SHP77 (cell line): ENCODE measurements at regions not wholly inside any gene's neighbourhood (a gene's known extent, or its start where the extent isn't known, plus 50 kb on each side); places are given as distances from the start of the nearest gene placed in this dataset.
"Not testable (repeated sequence)": the region's sequence is repeated elsewhere in the genome, so short reads cannot be mapped to it uniquely, and the experiment has no call there.

Experiments used
- DNase-seq, 2 experiments: peaks; one replicate each; lab custom pipeline; 2025; lab: John Stamatoyannopoulos, UW

DNA sequence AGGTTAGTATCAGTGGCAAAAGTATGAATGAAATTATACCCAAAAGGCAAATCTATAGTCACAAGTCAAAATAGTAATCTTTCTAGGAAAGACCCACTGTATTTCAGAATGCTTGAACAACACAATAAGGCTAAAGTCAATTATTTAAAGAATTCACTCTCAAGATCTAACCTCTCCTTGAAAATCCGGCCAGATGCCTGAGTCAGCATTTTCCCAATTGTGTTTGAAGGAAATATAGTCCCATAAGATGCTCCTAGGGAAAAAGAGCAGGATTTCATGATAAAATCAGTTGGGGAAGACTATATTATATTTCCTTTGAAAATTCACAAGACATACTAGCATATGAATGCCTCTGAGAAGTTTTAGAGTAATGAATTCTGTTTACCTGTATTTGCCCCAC is 1075.0 kb downstream of the GRM8 start:
- DNase-seq = no peak

DNA sequence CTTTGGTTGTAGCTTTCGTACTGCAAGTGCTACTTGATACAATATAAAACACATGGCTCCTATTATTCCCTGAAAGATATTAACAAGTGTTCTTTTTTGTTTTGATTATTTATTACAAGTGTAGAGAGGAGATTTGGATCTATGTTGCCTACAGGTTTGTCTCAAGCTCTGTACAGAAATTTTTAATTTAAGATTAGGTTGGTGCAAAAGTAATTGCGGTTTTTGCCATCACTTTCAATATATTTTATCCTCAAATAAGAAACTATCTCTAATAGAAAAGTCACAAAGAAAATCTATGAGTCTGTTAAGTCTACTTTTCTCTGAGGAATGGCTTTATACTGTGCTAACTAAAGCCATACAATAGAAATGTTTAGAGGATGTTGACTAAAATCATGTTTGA is 1086.1 kb downstream of the GRM8 start:
- no peak for DNase-seq

DNA sequence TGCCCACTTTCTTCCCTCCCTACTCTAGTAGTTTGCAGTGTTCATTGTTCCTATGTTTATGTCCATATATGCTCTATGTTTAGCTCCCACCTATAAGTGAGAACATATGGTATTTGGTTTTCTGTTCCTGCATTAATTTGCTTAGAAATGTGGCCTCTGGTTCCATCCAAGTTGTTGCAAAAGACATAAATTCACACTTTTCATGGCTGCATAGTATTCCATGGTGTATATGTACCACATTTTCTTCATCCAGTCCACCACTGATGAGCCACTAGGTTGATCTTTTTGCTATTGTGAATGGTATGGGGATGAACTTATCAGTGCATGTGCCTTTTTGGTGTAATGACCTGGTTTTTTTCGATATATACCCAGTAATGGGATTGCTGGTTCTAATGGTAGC is 1089.1 kb downstream of the GRM8 start:
- no peak for DNase-seq

DNA sequence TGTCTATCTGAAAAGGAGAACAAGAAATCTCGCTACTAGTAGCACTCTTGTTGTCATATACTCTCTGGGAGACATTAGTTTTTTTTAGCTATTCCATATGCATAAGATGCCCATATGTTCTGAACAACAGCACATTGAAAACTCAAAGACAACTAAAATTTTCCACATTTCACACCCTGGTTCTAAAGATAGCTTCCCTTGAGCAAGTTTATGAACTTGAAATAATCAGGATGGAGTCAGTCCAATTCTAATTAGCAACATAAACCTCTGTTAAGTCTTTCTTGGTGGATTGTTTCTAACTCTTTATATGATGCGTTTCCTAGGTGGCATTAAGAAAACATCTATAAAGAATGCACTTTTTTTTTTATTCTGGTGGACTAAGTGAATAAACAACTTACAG is 1095.3 kb downstream of the GRM8 start:
- DNase-seq = no peak

DNA sequence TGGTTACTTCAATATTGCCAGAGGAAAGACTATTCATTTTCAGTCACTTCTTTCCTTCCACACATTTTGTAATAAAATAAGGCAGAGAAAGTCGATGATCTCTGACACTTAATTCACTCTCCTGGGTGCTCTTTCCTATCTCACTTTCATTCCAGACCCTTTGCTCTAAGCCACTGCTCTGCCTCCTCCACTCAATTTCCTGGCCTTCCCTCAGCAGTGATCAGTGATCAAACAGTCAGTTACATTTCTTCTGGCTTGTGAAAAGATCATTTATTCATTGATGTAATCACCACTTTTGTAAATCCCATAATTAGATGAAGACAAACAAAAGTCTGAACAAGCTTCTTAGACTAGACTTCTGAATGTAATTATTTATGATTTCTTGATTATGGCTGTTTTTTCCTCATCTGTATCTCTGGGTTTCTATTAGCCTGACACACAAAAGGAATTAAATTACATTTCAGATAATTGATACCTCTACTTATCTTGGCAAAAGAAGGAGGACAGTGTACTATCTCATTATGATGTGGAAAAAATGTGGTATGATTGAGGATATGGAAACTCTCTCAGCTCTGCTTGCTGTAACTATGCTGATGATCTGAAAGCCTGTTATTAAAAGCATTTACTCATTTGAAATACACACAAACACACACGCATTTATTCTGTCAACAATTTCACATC is 1102.3 kb downstream of the GRM8 start:
- no peak for DNase-seq

DNA sequence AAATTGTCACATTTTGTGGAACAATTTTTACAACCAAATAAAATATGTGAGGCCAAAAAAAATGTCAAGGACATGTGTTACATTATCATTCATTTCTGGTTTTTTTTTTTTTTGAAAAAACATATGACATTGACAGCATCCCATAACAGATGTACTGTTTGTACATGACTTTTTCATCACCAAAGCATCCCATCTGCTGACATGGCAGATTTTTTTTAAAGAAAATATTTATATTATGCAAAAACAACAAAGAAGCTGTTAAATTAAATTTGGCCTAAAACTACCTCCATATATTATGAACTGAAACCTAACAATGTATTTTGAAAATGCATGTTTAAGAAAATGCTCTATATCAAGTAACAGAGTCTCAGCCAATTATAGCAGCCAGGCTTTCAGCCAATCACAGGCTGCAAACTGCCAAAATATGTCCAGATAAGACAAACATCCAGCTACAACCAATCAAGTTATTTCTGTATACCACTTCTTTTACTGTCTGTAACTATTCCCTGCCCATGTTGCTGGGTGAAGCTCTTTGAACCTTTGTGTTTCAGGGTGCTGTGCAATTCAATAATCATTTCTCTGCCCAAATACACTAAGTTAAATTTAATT is 1111.8 kb downstream of the GRM8 start:
- no peak for DNase-seq

DNA sequence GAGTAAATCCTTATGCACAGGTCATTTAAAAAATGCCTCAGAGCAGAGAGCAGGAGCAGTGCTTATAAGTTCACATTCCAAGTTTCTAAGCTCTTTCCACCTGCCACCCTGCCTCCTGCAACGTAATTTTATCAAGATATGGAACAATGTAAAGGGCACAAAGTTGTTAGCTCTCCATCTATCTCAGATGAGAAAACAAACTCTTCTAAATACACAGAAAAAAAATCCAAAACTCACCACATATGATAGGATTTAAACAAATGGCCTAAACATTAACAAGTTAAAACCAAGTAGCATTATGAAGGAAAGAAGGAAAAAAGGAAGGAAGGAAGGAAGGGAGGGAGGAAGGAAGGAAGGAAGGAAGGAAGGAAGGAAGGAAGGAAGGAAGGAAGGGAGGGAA is 1132.8 kb downstream of the GRM8 start:
- DNase-seq = no peak

DNA sequence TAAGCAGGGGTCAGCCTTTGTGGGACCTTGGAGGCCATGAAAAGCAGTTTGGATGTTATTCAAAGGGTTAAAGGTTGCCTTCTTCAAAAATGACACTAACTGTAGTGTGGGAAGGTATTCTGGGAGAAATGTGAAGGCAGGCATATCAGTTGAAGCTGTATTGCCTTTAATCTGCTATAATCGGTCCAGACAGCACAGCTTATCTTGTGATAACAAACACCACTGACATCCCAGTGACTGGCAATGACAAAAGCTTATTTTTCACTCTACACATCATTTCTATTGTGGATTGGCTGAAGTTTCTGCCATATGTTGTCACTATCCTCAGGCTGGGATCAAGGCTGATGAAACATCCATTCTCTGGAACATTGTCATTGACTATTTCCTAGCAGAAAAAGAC is 1149.2 kb downstream of the GRM8 start:
- no peak for DNase-seq

DNA sequence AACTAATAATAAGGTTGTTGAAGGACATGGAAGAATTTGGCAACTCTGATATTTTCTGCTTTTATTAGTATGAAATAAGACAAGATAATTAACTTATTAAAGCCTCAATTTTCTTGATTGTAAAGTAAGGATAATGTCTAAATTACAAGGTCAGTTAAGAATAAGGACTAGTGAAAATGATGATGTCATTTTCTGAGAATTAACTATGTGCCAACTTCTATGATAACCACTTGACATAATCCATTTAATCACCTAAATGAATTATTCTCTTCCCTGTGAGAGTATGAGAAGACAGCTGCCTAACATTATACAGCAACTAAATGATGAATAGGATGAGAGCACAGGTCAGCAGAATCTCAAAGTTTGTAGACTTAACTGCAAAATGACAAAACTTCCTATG is 1153.4 kb upstream of the POT1 start:
- no peak for DNase-seq

DNA sequence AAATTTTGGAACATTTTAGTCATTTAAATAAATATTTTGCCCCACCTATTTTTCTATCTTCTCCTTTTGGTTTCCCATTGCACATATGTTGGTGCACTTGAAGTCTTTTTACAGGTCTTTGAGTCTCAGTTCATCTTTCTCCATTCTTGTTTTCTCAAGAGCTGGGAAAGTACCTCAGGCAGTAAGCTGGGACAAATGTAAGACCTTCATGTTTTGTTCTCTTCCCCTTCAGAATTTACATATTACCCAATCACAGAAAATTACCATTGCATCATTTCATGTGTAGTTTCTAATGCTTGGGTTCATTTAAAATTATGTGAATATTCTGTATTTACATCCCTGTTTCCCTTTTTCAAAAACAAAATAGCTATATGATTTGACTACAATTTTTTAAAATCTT is 1150.0 kb upstream of the POT1 start:
- DNase-seq = no peak

DNA sequence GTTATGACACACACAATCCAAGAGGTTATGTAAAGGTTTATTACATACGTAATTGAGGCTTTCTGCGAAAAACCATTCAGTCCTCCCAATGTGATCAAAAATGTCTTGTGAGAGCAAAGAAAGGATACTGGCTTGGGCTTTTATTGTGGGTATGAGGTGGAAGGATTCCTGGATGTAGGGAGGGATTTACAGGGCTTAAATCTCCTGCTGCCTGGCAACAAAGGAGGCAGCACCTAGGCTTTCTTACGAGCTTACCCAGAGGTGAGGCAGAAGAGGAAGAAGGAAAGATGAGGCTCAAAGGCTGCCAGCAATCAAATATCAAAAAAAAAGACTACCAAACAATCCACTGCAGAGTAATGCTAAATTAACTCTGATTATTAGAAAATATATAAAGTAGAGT is 1149.5 kb upstream of the POT1 start:
- no peak for DNase-seq

DNA sequence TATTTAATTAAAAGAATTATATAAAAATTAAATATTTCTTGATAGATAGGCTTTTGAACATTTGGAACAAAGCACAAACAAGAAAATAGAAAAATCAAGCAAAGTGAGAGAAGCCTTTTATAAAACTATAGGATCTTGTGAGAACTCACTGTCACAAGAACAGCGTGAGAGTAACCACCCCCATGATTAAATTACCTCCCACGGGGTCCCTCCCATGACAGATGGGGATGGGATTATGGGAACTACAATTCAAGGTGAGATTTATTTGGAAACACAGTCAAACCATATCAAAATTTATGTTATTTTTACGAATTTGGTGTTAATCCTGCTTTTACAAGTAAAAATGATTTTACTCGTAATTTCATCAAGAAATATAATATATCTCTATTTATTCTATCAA is 1136.1 kb upstream of the POT1 start:
- DNase-seq = no peak

DNA sequence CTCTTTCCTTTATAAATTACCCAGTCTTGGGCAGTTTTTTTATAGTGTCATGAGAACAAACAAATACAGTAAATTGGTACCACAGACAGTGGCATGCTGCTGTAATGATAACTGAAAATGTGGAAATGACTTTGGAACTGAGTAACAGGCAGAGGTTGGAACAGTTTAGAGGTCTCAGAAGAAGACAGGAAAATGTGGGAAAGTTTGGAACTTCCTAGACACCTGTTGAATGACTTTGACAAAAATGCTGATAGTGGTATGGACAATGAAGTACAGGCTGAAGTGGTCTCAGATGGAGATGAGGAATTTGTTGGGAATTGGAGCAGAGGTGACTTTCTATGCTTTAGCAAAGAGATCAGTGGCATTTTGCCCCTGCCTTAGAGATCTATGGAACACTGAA is 1128.4 kb upstream of the POT1 start:
- no peak for DNase-seq

DNA sequence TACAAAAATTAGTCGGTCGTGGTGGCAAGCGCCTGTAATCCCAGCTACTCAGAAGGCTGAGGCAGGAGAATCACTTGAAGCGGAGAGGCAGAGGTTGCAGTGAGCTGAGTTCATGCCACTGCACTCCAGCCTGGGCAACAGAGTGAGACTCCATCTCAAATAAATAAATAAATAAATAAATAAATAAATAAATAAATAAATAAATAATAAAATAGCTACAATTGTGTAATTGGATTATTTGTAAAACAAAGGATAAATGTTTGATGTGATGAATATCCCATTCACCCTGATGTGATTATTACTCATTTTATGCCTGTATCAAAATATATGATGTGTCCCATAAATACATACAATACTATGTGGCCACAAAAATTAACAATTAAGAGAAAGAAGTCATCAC is 1127.0 kb upstream of the POT1 start:
- DNase-seq = not testable (repeated sequence)

DNA sequence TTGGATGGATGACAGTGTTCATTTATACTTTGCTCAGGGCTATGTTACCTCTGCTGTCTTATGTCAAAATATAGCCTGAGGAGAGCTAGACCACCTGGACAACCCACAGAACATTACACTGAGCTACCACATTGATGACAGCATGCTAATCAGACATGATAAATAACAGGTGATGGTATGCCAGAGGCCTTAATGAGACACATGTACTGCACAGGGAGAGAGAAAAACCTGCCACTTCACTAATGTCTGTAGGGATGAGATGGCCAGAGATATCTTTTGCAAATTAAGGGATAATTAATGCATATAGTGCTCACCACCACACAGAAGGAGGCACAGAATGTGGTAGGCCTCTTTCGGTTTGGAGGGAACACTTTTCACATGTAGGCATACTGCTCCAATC is 1122.6 kb upstream of the POT1 start:
- DNase-seq = no peak

DNA sequence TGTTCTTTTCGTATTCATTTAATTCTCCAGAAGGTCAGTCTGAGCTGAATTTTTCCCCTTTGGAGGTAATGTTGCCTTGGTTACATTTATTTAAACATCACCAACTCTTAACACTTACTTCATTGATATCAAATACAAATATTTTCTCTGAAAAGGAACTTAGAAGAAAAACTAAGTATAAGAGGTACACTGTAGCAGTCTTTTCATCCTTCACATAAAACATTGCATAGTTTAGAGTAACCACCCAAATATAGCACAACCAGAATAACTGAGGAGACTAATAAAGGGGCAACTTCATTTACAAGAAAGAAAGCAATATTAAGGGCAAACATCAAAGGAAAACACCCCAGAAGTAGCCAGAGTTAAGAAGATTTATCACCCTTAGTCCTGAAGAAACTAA is 1115.0 kb upstream of the POT1 start:
- no peak for DNase-seq

DNA sequence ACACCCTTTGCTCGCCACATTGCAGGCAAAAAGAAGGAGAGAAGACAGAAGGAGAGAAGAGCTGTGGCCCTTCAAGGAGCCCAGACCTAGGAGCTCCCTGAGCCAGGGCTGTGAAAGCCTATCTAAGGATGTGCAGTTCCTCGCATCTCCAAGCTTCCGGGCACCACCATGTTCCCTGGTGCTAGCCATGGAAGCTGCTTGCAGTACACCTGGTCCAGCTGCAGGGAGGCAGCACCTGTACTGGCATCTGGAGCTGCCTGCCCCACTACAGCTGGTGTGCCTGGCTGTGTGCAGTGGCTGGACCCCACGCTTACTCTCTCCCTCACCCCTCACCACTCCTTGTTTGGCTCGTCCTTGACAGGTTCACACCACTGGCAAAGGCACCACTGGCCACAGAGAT is 1111.8 kb upstream of the POT1 start:
- no peak for DNase-seq

DNA sequence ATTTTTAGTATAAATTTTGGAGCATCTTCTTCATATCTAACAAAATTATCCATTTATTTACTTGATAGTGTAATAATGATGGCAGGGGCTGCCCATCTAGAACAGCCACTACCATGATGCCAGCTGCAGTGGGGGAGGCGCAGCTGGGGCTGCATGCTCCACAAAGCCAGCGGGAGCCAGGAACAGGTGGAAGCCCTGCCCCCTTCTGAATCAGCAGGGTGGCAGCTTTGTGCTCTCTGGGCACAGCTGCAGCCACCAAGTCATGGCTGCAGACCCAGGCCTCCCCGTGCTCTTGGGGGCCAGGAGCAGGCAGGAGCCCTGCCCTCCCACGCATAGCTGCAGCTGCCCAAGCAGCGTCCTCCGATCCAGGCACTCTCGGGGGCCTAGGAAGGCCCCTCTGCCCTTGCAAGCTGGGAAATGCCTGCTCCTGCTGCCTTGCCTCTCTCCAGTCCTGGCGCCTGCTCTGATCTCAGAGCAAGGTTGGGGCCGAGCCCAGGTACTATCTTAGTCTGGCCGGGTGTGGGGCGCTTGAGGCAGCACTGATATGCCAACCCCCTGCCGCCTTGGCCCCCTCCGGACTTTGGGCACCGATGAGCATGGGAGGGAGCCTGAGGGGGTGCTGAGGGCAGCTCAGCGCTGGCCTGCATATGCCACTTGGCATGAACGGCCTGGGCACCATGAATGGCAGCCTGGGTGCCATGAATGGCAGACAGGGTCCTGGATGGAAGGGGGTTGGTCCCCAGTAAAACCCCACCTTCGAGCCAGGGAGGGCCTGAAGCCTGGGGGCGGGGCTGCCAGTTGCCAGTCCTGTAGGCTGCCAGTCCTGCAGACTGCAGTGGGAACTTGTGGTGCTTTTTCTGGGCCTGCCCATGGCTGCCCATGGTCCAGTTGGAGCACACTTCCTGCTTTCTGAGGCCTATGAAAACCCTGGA is 1110.8 kb upstream of the POT1 start:
- peak; percentile 16 to 59 for DNase-seq

DNA sequence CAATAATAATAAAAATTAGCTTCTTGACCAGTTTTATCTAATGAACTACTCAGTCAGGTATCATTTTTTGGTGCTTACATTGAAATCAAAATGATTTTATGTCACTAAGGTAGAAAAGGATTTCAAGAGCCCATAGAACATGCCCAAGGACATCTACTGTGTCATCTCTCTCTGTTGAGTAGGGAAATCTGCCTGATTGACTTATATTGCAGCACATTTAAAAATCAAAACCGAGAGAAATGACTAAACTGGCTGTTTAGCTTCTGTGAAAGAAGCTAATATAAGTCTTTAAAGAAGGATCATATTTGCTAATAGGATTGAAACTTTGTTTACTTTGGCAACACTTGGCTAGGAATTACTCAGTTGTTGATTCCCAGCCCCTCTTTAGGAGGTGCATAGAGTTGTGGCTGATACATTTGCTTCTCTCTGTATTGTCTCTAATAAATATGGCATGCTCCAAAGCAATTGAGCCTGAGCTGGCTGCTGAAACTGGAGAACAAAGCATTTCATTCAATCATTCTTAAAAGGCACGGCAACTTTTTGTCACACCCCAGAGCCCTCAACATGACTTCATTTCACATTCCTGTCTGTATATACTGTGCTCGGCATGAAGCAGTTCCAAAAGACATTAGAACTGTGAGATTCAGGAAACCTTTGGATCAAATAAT is 1096.9 kb upstream of the POT1 start:
- DNase-seq = peak in 1 of 2 experiments; percentile 3

DNA sequence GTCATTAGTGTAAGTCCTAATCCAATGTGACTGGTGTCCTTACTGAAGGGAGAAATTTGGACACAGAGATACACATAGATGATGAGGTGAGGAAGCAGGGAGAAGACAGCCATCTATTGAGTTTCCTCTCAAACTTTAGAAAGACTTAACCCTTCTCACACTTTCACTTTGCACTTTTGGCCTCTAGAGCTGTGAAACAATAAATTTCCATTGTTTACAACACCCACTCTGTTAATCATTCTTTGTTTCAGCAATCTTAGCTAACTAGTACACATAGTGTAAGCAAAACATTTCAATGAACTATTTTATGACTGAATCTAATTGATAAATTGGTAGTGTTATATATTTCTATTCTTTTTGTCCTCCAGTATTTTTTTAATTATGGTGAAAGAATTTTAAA is 1092.8 kb upstream of the POT1 start:
- DNase-seq = no peak

DNA sequence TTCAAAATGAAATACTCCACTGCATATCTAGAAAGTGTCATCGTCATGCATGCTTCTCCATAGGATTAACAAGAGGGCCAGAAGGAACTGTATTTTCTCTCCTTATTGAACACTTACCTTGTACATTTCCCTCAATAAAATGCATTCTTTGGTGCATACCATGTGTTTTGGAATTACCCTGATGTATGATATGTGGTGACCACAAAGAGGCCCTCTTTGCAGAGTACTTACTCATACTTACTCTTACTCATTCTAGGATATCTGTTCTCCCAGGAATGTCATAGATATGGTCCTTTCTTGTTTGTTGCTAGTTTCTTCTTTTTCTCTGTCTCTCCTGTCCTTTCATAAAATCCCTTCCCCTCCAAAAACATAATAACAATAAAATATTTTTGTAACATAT is 1087.1 kb upstream of the POT1 start:
- DNase-seq = no peak

DNA sequence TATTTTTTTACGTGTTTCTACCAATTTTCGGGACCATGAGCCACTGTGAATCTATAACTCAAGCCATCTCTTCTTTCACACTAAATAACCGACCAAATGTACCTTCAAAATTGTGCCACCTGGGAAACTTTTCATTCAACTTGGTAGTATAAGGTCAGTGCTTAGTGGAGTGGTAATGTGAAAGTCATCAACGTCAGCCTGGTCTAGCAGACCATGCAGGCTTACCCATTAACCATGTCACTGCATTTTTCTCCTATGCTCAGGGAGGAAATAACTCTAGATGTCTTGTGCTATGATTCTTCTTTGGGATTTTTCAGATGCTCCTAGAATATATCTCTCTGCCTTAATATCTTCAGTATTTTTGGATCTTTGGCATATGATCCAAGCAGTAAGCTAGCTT is 1075.4 kb upstream of the POT1 start:
- no peak for DNase-seq

DNA sequence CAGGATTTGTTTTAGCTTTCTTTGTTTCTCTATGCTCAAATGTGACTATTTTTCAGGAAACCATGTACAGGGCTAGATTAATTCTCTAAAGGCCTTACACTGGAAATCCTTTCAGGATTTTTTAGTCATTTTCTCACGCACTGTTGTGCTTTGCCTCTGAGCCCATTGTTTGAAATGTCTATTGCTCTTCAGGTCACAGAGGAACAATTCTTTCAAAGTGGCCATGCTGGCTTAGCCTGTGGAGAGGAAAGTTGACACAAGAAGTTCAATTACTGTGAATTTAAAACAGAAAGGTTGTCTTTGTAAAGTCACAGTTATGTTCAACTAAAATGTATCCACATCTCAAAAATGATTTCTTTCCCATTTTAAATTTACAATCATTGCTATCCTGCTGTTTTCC is 1071.7 kb upstream of the POT1 start:
- no peak for DNase-seq
